ENCODE measurements at regions not wholly inside any gene's neighbourhood (a gene's known extent, or its start where the extent isn't known, plus 50 kb on each side); places are given as distances from the start of the nearest gene placed in this dataset.
A peak's percentile ranks its signal among the peaks of the same experiment; 100 is the strongest.

DNA sequence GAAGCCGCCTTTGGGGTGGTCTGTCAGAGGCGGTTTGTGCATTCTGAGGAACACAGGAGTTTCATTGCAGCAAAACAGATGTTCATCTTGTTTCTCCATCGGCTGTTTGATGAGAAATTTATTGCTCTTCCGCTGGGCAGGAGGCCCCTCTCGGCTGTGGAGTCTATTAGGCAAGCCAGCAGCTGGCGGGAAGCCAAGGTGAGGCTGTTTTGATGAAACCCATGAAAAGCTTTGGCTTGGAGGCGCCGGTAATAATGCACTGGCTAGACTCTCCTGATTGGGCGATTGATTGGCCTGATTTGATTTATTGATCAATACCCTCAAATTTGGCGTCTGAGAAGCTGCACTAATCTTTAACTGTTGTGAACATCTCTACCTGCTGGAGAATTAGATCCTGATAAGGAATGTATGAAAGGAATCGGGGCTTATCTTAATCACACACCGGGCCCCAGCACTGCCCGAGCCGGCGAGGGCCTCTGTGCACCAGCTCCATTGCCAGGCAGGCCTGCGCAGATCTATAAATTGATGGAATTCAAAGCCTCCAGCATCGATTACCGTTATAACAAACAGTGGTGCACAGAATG lies 187.7 kb downstream of the PHETA1 start:
- ATAC-seq (ENCODE audit: low FRiP score) (no peak), DNase-seq (ENCODE audit: low spot score) (peak; percentile 72)

DNA sequence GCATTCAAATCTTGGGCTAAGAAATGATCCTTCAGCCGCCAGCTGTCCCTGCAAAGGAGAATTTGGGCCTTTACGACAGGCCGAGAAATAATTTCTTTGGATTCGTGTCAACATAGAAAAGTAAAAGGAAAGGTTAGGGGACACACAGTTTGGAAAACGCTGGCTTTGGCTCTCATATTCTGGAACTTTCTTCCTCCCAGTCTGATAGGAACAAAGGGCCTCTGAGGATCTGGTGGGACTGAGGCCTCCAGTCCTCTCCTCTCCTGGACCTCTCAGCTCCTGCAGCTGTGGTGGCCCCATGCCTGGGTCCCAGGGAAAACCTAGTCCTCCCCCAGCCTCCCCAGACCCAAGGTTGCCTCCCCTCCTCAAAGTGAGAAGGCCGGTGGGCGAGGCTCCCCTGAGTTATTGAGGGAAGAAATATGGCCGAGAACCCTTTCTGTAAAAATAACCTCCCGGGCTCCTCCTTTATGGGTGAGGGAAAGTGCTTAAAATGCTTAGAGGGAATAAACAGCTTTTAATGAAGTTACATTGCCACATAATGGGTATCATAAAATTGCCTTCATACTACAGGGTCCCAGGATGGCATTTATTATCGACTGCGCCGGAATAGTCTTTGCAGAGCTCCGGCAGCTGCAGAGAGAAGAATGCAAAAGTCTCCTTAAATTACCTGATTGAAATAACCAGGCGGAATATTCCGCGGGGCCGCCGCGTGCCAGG lies 188.3 kb downstream of the PHETA1 start:
- ATAC-seq (ENCODE audit: low FRiP score): no peak
- TF ChIP-seq, protein P1, sequence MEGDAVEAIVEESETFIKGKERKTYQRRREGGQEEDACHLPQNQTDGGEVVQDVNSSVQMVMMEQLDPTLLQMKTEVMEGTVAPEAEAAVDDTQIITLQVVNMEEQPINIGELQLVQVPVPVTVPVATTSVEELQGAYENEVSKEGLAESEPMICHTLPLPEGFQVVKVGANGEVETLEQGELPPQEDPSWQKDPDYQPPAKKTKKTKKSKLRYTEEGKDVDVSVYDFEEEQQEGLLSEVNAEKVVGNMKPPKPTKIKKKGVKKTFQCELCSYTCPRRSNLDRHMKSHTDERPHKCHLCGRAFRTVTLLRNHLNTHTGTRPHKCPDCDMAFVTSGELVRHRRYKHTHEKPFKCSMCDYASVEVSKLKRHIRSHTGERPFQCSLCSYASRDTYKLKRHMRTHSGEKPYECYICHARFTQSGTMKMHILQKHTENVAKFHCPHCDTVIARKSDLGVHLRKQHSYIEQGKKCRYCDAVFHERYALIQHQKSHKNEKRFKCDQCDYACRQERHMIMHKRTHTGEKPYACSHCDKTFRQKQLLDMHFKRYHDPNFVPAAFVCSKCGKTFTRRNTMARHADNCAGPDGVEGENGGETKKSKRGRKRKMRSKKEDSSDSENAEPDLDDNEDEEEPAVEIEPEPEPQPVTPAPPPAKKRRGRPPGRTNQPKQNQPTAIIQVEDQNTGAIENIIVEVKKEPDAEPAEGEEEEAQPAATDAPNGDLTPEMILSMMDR (IDR thresholded peaks at IDR 0.05): no peak
- no peak for DNase-seq (ENCODE audit: low spot score)

More for the DNA sequence above, 187.7 kb downstream of the PHETA1 start:
- TF ChIP-seq, protein P1 (IDR thresholded peaks at IDR 0.05): no peak

DNA sequence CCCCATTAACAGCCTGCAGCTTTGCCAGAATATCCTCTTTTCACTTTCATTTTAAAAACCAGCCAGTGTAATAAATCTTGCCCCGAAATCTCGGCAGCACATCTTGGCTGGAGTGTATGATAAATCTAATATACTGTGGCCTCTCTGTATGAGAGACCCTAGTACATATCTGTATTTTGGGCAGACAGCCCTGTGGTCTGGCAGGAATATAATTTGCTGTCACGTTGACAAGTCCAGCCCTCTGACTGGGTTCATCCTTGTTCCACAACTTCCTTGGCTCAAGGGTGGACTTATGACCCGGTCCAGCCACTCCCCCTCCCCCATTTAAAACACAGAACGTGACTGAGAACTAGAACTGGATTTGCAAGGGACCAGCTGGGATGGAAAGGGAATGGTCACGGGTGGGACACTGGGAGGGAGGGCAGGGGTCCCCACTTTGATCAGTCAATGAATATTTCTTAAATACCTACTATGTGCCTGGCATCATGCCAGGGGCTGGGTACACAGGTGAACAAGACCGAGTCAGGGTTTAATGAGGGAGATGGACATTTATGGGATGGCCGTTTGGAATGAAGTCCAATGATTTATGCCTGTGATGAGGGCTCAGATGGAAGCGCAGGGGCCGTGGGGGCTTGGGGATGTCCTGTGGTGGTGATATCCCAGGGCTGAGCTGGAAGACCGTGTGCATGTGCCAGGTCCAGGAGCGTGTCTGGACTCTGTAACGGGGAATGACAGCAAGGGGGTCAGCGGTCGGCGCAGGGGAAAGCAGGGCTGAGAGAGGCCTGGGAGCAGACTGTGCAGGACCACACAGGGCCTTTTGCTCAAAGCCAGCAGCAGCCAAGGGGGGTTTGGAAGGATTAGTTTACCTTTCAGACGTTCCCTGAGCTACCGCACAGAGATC lies 190.5 kb downstream of the PHETA1 start:
- TF ChIP-seq, protein P1 (IDR thresholded peaks at IDR 0.05): no peak
- no peak for DNase-seq (ENCODE audit: low spot score)
- no peak for ATAC-seq (ENCODE audit: low FRiP score)

DNA sequence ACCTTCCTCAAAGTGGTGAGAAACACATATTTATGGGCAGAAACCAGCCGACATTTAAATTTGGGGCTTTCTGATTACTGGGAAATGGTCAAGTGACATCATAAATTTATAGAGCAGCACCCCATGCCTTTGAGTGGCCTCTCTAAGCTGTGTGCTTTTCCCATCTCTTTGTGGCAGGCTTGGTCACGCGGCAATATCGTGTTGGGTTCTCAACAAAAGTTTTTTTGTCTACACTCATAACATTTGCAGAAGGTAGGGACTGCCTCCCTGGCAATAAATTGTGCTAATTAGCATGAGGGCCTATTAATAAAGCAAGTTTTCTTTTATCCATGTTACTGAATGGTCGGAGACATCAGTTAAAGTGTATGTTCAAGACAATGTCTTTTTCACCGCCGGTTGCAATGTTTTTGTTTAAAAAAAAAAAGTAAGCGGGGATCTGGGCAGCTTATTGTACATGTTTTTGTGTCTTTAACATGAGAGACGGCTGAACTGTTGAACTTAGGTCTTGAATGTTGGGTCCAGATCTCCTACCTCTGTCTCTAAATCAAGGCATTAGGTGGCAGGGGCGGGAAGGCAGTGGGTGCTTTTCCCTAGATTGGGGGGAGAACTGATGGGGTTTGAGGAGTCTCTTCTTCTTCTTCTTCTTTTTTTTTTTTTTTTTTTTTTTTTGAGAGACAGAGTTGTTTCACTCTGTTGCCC lies 193.3 kb downstream of the PHETA1 start:
- ATAC-seq (ENCODE audit: low FRiP score): no peak
- TF ChIP-seq, protein P1 (IDR thresholded peaks at IDR 0.05): no peak
- no peak for DNase-seq (ENCODE audit: low spot score)

DNA sequence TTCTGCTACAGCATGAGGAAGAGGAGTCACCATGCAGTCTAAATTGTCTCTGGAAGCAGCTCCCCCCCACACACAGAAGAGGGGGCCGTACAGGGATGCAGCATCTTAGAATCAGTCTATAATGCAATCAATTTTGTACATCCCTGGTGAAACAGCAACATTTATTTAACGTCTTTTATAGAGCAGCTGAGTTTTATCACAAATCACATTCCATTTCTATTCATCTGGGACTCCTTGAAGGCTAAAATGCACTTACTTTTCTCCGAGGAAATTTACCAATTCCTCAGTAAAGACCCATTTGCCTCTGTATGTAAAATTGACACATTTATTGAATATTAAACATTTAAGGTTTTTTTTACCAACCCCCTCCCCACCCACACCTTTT lies 193.9 kb downstream of the PHETA1 start:
- DNase-seq (ENCODE audit: low spot score) (no peak), ATAC-seq (ENCODE audit: low FRiP score) (no peak)
- TF ChIP-seq, protein P1 (IDR thresholded peaks at IDR 0.05): no peak

DNA sequence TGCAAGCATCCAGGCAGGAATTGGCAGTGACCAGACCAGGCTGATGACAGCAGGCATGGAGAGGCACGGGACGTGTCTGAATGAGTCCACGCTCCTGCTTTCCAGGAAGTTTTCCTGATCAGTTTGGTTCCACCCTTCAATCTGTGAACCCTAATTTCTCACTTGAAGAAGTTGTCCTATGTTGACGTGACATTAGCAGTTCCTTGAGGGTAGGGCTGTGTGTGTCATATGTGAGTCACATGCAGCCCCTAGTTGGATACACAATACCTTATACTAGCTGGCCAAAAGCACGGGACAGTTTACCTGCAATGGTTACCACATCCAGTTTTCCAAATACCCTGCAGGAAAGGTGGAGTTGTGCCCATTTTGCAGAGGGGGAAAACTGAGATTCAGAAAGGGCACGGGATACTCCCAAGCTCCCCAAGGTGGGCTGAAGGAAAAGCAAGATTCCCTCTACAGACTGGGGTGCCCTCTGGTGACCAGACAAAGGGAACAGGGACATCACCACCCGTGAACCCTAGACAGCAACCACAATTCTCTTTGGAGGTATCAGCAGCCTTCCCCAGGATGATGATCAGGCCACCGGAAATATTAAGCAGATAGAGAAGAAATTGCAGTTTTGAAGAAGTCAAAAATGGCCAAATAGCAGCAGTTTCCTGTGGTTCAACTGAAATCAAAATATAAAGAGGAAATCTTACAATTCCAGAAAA lies 194.5 kb downstream of the PHETA1 start:
- ATAC-seq (ENCODE audit: low FRiP score): no peak
- TF ChIP-seq, protein P1 (IDR thresholded peaks at IDR 0.05): no peak
- DNase-seq (ENCODE audit: low spot score): no peak

All from omental fat pad (tissue), 3 donors.